GM10266 (cell line): ENCODE measurements at regions not wholly inside any gene's neighbourhood (a gene's known extent, or its start where the extent isn't known, plus 50 kb on each side); places are given as distances from the start of the nearest gene placed in this dataset.
"Not testable (repeated sequence)": the region's sequence is repeated elsewhere in the genome, so short reads cannot be mapped to it uniquely, and the experiment has no call there.

ENCODE experiments used
- DNase-seq: peaks from one replicate; pipeline ENCODE4 v3.0.0; 2012; ENCODE audit errors: extremely low spot score
- CTCF ChIP-seq: IDR thresholded peaks from 2 replicates; pipeline ENCODE4 v1.5.1; 2012; ENCODE audit warnings: mild to moderate bottlenecking, low read depth; ENCODE audit not compliant: control insufficient read depth, insufficient read depth; ENCODE audit errors: missing control alignments

- TF ChIP-seq CTCF = no peak
- no peak for DNase-seq
Observed at GRCh38 chr2:144625626-144626025, 105.7 kb upstream of the ZEB2 start.

- TF ChIP-seq CTCF = no peak
- no peak for DNase-seq
Observed at GRCh38 chr2:144625226-144625625, 105.3 kb upstream of the ZEB2 start.

- no peak for DNase-seq
- no peak for TF ChIP-seq CTCF
Observed at GRCh38 chr2:144624451-144624850, 104.5 kb upstream of the ZEB2 start.

DNA sequence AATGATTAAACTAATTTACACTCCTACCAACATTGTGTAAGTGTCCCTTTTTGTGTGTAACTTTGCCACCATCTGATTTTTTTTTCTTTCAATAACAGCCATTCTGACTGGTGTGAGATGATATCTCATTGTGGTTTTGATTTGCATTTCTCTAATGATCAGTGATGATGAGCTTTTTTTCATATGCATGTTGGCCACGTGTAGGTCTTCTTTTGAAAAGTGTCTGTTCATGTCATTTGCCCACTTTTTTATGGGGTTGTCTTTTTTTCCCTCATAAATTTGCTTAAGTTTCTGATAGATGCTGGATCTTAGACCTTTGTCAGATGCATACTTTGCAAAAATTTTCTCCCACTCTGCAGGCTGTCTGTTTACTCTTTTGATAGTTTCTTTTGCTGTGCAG is 102.5 kb upstream of the ZEB2 start:
- DNase-seq = not testable (repeated sequence)

DNA sequence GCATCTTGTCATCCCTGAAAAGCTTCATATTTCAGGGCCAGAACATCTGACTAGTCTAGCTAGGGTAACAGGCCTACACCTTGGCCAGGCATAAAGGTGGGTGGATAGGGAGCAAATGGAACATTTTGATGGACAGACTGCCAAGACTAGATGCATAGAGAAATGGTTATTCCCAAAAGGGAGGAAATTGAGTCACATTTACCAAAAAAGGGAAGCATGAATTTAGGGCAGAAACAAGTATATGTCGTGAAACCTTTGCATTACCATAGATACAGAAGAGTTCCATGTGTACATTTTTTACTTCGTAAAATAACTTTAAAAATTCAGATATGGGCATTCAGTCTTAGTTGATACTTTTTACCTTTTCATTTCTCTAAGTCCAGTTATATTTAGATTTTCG is 101.3 kb upstream of the ZEB2 start:
- TF ChIP-seq CTCF = no peak

DNA sequence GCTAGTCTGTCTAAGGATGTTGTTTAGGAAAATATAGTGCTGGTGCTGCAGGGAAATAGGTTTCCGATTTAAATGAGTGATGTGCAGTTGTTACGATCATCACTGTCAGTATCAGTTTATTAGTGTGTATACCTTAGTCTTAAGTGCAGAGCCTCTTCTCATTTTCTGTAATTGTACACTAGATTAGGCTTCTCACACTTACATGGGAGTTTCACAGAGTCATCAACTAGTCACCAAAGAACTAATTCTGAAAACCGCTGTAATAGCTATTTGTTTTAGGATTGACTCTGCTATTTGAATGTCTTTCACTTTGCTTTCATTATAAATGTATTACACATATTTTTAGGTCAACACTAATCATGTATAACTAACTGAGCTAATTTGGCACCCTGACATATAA is 99.8 kb upstream of the ZEB2 start:
- no peak for TF ChIP-seq CTCF
- DNase-seq = no peak

More for the DNA sequence above, 101.3 kb upstream of the ZEB2 start:
- no peak for DNase-seq

DNA sequence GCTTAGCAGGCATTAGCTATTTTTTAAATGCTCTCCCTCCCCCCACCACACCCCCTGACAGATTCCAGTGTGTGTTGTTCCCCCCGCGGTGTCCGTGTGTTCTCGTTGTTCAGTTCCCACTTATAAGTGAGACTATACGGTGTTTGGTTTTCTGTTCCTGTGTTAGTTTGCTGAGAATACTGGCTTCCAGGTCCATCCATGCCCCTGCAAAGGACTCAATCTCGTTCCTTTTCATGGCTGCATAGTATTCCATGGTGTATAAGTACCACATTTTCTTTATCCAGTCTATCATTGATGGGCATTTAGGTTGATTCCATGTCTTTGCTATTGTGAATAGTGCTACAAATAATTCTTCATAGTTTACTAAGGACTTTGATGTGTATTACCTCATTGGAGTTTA is 97.3 kb upstream of the ZEB2 start:
- DNase-seq = not testable (repeated sequence)

- no peak for TF ChIP-seq CTCF
Observed at GRCh38 chr2:144615866-144616565, 96.1 kb upstream of the ZEB2 start.

More at GRCh38 chr2:144615866-144616565, 96.1 kb upstream of the ZEB2 start:
- DNase-seq = no peak
